NCI-H510A (cell line): ENCODE measurements at regions not wholly inside any gene's neighbourhood (a gene's known extent, or its start where the extent isn't known, plus 50 kb on each side); places are given as distances from the start of the nearest gene placed in this dataset.

Experiments used
- DNase-seq: peaks from one replicate; lab custom pipeline; 2025; lab: John Stamatoyannopoulos, UW

- DNase-seq, result no peak
These were observed 341.7 kb upstream of the SMIM30 start for GRCh38 chr7:113460067-113460466.

- DNase-seq, result no peak
These were observed 338.2 kb upstream of the SMIM30 start for GRCh38 chr7:113456533-113456932.

GRCh38 chr7:113454597-113455169 lies 336.3 kb upstream of the SMIM30 start:
- no peak for DNase-seq

GRCh38 chr7:113452245-113452644 lies 333.9 kb upstream of the SMIM30 start:
- no peak for DNase-seq

GRCh38 chr7:113446791-113447190 lies 328.4 kb upstream of the SMIM30 start:
- no peak for DNase-seq

GRCh38 chr7:113446391-113446790 lies 328.0 kb upstream of the SMIM30 start:
- DNase-seq, result no peak

GRCh38 chr7:113444261-113444660 lies 325.9 kb upstream of the SMIM30 start:
- DNase-seq, result no peak

GRCh38 chr7:113440173-113440572 lies 321.8 kb upstream of the SMIM30 start:
- no peak for DNase-seq

- DNase-seq, result no peak
These were observed 313.1 kb upstream of the SMIM30 start for GRCh38 chr7:113431406-113431805.

- no peak for DNase-seq
These were observed 305.9 kb upstream of the SMIM30 start for GRCh38 chr7:113424185-113424817.

- peak; percentile 58 for DNase-seq
These were observed 303.5 kb upstream of the SMIM30 start for GRCh38 chr7:113421696-113422330.

GRCh38 chr7:113414401-113415035 lies 296.2 kb upstream of the SMIM30 start:
- DNase-seq, result no peak

GRCh38 chr7:113412410-113412809 lies 294.1 kb upstream of the SMIM30 start:
- DNase-seq, result no peak

- DNase-seq, result no peak
These were observed 292.4 kb upstream of the SMIM30 start for GRCh38 chr7:113410796-113411195.

GRCh38 chr7:113408999-113409398 lies 290.6 kb upstream of the SMIM30 start:
- no peak for DNase-seq

- no peak for DNase-seq
These were observed 287.1 kb upstream of the SMIM30 start for GRCh38 chr7:113405296-113406056.

GRCh38 chr7:113404245-113404644 lies 285.9 kb upstream of the SMIM30 start:
- no peak for DNase-seq

GRCh38 chr7:113402482-113402881 lies 284.1 kb upstream of the SMIM30 start:
- DNase-seq, result no peak

- no peak for DNase-seq
These were observed 283.7 kb upstream of the SMIM30 start for GRCh38 chr7:113402005-113402404.

- DNase-seq, result no peak
These were observed 276.5 kb upstream of the SMIM30 start for GRCh38 chr7:113394856-113395255.

- no peak for DNase-seq
These were observed 274.6 kb upstream of the SMIM30 start for GRCh38 chr7:113392841-113393540.

- DNase-seq, result no peak
These were observed 274.1 kb upstream of the SMIM30 start for GRCh38 chr7:113392421-113392820.
